GM13977 (cell line): ENCODE measurements at regions not wholly inside any gene's neighbourhood (a gene's known extent, or its start where the extent isn't known, plus 50 kb on each side); places are given as distances from the start of the nearest gene placed in this dataset.

Experiments
- DNase-seq: peaks from one replicate; pipeline ENCODE4 v3.0.0; 2012; ENCODE audit warnings: low spot score
- CTCF ChIP-seq: IDR thresholded peaks from 2 replicates; pipeline ENCODE4 v1.5.1; 2012; ENCODE audit warnings: mild to moderate bottlenecking, control low read depth; ENCODE audit not compliant: insufficient read depth; ENCODE audit errors: extremely low read depth, missing control alignments
- in situ Hi-C: fragments of 300-500 bp; cut with MboI; formaldehyde crosslinking; loops from one replicate; pipeline ENCODE4 v1.12.0; 2022; ENCODE audit warnings: low sequenced_read_pairs, low pct_unique_long_range_greater_than_20kb, mixed read lengths, inconsistent platforms; ENCODE audit not compliant: unreplicated experiment

- in situ Hi-C loops = no loop called here
- no peak for DNase-seq
- no peak for TF ChIP-seq CTCF
Measured at GRCh38 chr3:83251490-83251889, 1490.0 kb upstream of the GBE1 start.

GRCh38 chr3:83250613-83251012 is 1489.2 kb upstream of the GBE1 start:
- in situ Hi-C loops = no loop called here
- no peak for TF ChIP-seq CTCF
- DNase-seq = no peak

DNA sequence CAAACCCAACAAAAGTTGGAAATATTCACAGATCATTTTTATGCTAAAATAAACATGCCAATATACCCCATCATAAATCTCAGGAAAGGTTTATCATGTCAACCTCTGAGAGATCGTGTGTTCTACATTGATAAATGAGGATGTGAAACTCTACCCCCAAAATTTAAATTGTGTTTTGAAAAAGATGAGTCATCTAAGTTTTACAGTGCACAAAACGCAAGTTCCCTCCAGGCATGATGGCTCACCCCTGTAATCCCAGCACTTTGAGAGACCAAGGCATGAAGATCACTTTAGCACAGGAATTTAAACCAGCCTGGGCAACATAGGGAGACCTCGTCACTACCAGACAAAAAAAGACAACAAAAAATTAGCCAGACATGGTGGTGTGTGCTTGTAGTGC is 1487.0 kb upstream of the GBE1 start:
- TF ChIP-seq CTCF = no peak
- in situ Hi-C loops = no loop called here
- DNase-seq = no peak

GRCh38 chr3:83235180-83235814 is 1473.9 kb upstream of the GBE1 start:
- in situ Hi-C loops = no loop called here

DNA sequence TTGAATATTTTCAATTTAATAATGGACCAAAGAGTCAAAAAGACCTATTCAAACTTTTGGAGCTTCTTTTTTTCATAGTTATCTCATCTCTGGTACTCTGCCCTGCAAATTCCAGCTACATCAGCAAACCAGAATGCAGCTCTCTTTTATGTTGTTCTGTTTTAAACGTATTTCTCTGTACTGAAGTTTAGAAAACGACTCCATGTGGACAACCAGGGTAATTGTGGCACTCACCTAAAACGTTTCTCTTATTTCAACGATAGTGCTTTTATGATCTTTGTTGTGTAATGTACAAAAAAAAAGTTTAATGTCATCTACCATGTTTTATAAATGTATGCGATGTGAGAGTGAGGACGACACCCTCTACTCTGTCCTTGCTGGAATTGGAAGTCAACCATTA is 1472.3 kb upstream of the GBE1 start:
- in situ Hi-C loops = no loop called here
- TF ChIP-seq CTCF = no peak
- no peak for DNase-seq

More at GRCh38 chr3:83235180-83235814, 1473.9 kb upstream of the GBE1 start:
- TF ChIP-seq CTCF = no peak
- no peak for DNase-seq

DNA sequence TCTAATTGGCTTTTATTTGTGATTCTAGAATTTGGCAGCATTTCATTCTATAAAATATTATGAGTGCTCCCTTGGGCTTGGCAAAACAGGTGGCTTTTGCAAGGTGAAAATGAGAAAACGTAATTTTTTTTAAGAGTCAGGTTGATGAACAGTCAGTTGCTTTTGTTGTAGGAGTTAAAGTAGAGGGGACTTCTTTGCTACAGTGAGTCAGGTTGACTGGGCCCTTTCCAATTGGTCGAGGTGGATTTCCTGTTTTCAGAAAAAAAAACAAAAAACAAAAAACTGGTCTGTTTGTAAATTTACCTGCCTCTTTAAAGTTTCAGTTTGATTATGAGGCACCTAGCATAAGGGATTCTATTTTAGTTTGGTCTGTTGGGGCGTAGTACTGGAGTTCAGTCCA is 1469.4 kb upstream of the GBE1 start:
- in situ Hi-C loops = no loop called here
- no peak for TF ChIP-seq CTCF
- no peak for DNase-seq

GRCh38 chr3:83230376-83230775 is 1468.9 kb upstream of the GBE1 start:
- in situ Hi-C loops = no loop called here
- DNase-seq = no peak
- no peak for TF ChIP-seq CTCF
